ENCODE measurements at regions not wholly inside any gene's neighbourhood (a gene's known extent, or its start where the extent isn't known, plus 50 kb on each side); places are given as distances from the start of the nearest gene placed in this dataset.

DNA sequence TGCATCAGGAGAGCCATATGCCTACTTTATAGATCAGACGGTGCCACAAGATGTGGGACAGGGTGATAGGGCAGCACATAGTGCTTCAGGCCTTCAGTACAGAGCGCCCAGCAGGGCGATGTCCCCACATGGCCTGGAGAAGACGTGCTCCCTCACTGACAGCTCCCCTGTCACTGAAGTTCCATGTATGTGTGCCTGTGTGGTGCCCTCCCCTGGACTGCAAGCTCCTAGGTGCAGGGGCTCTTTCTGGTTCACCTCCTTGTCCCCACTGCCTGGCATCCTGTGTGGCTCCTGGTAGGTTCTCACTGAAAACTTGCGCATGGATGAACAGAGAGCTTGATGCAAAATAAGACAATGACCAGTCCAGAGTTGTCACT, 233.1 kb downstream of the GADD45G start (continued):
- TF ChIP-seq SMAD1 (IDR thresholded peaks at IDR 0.05; ENCODE audit: low read depth, partially characterized antibody) (no peak), POLR2A (IDR thresholded peaks at IDR 0.05; ENCODE audit: low read depth, low read length) (no peak), JUND (IDR thresholded peaks at IDR 0.05; ENCODE audit: low read depth, low read length) (no peak), NFXL1 (IDR thresholded peaks at IDR 0.05; ENCODE audit: borderline replicate concordance) (no peak), BCLAF1 (IDR thresholded peaks at IDR 0.05) (no peak), ZNF274 (IDR thresholded peaks at IDR 0.05; ENCODE audit: insufficient read depth, insufficient read length) (no peak)
- TF ChIP-seq, protein P1, sequence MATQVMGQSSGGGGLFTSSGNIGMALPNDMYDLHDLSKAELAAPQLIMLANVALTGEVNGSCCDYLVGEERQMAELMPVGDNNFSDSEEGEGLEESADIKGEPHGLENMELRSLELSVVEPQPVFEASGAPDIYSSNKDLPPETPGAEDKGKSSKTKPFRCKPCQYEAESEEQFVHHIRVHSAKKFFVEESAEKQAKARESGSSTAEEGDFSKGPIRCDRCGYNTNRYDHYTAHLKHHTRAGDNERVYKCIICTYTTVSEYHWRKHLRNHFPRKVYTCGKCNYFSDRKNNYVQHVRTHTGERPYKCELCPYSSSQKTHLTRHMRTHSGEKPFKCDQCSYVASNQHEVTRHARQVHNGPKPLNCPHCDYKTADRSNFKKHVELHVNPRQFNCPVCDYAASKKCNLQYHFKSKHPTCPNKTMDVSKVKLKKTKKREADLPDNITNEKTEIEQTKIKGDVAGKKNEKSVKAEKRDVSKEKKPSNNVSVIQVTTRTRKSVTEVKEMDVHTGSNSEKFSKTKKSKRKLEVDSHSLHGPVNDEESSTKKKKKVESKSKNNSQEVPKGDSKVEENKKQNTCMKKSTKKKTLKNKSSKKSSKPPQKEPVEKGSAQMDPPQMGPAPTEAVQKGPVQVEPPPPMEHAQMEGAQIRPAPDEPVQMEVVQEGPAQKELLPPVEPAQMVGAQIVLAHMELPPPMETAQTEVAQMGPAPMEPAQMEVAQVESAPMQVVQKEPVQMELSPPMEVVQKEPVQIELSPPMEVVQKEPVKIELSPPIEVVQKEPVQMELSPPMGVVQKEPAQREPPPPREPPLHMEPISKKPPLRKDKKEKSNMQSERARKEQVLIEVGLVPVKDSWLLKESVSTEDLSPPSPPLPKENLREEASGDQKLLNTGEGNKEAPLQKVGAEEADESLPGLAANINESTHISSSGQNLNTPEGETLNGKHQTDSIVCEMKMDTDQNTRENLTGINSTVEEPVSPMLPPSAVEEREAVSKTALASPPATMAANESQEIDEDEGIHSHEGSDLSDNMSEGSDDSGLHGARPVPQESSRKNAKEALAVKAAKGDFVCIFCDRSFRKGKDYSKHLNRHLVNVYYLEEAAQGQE (IDR thresholded peaks at IDR 0.05; ENCODE audit: low read depth, low read length) = no peak

DNA sequence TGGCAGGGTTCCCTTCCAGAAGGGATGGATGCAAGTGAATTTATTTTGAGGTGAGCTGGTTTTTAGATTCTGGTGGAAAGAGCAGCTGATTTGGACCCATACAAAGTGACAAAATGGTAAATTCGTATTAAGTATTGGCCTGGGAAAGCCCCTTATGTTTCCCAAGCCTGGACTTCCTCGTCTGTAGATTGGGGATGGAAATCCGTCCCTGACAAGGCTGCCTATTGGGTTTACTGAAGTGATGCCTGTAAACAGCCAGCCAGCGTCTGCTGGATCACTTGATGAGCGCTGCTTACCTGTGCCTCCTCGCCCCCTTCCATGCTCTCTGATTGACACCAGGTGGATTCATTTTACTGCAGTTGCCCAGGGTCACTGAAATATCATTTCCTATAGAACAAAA, 233.8 kb downstream of the GADD45G start:
- no peak for TF ChIP-seq NFXL1 (IDR thresholded peaks at IDR 0.05; ENCODE audit: borderline replicate concordance)
- TF ChIP-seq, protein P2, sequence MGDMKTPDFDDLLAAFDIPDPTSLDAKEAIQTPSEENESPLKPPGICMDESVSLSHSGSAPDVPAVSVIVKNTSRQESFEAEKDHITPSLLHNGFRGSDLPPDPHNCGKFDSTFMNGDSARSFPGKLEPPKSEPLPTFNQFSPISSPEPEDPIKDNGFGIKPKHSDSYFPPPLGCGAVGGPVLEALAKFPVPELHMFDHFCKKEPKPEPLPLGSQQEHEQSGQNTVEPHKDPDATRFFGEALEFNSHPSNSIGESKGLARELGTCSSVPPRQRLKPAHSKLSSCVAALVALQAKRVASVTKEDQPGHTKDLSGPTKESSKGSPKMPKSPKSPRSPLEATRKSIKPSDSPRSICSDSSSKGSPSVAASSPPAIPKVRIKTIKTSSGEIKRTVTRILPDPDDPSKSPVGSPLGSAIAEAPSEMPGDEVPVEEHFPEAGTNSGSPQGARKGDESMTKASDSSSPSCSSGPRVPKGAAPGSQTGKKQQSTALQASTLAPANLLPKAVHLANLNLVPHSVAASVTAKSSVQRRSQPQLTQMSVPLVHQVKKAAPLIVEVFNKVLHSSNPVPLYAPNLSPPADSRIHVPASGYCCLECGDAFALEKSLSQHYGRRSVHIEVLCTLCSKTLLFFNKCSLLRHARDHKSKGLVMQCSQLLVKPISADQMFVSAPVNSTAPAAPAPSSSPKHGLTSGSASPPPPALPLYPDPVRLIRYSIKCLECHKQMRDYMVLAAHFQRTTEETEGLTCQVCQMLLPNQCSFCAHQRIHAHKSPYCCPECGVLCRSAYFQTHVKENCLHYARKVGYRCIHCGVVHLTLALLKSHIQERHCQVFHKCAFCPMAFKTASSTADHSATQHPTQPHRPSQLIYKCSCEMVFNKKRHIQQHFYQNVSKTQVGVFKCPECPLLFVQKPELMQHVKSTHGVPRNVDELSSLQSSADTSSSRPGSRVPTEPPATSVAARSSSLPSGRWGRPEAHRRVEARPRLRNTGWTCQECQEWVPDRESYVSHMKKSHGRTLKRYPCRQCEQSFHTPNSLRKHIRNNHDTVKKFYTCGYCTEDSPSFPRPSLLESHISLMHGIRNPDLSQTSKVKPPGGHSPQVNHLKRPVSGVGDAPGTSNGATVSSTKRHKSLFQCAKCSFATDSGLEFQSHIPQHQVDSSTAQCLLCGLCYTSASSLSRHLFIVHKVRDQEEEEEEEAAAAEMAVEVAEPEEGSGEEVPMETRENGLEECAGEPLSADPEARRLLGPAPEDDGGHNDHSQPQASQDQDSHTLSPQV (IDR thresholded peaks at IDR 0.05) = no peak
- no peak for TF ChIP-seq NRF1 (conservative IDR thresholded peaks at IDR 0.05; ENCODE audit: low read depth, low read length)
- TF ChIP-seq EED (IDR thresholded peaks at IDR 0.05; ENCODE audit: low read depth) = no peak
- no peak for TF ChIP-seq RB1 (IDR thresholded peaks at IDR 0.05; ENCODE audit: borderline replicate concordance)
- TF ChIP-seq TBL1XR1 (IDR thresholded peaks at IDR 0.05; ENCODE audit: low read depth, low read length) = no peak
- TF ChIP-seq CREM (IDR thresholded peaks at IDR 0.05; ENCODE audit: low read depth) = no peak
- no peaks in the 10 kb centered on the region for H4K20me1 ChIP-seq (ENCODE audit: control insufficient read depth, insufficient read depth)
- no peak overlapping the region for H3K9ac ChIP-seq (ENCODE audit: control insufficient read depth, insufficient read depth, low read length)
- H3K79me2 ChIP-seq (ENCODE audit: control insufficient read depth, insufficient read depth, low read length) = no peaks in the 10 kb centered on the region
- no peak overlapping the region for H3K4me3 ChIP-seq
- ATAC-seq (no peak), DNase-seq (ENCODE audit: low read depth, low spot score) (no peak), FAIRE-seq (no peak)
- no peaks in the 10 kb centered on the region for H3K36me3 ChIP-seq (ENCODE audit: control insufficient read depth in 2 of 2, insufficient read depth in 2 of 2, low read length in 1 of 2)
- in situ Hi-C loops (cut with MboI) = no loop called here
- WGBS (ENCODE audit: insufficient coverage, insufficient replicate concordance, low lambda C conversion rate, missing lambda C conversion rate) = 31% methylated on average over 6 of the region's 6 CpGs
- no peak overlapping the region for H2AFZ ChIP-seq (ENCODE audit: control insufficient read depth, low read depth, low read length)
- H3K27ac ChIP-seq (ENCODE audit: control insufficient read depth, insufficient read depth) = no peak overlapping the region
- CTCF ChIA-PET = interaction anchor here (1.1 kb wide), 1 partner anchor 1041 kb away, joined by 3 read pairs; no protein-coding TSS in a partner anchor
- no TSS peak for BruUV-seq (replicated peaks)
- no peaks in the 10 kb centered on the region; a peak in 1 of 4 replicates for H3K27me3 ChIP-seq (replicated peaks in 1 of 2; ENCODE audit: control insufficient read depth in 2 of 2, insufficient read depth in 2 of 2, low read length in 1 of 2)
- H3K9me3 ChIP-seq (replicated peaks; ENCODE audit: control insufficient read depth, insufficient read depth, low read length) = no peaks in the 10 kb centered on the region
- SMC1A ChIA-PET (ENCODE audit: uncharacterized antibody, unreplicated experiment) = interaction anchor here (1.6 kb wide), 1 partner anchor 108 kb away, joined by 3 read pairs; no protein-coding TSS in a partner anchor
- no peaks in the 10 kb centered on the region for H3K4me1 ChIP-seq (ENCODE audit: control insufficient read depth, insufficient read depth, low read length)
- no peak overlapping the region for H3K4me2 ChIP-seq (ENCODE audit: control insufficient read depth, insufficient read depth)
- intact Hi-C loops (cut with micrococcal nuclease; ENCODE audit: unreplicated experiment) = no loop called here
- POLR2A ChIA-PET = no interaction called here
- RAD21 ChIA-PET (ENCODE audit: unreplicated experiment) = no interaction called here
